Fibroblast of mammary gland (primary cell): ENCODE measurements at regions not wholly inside any gene's neighbourhood (a gene's known extent, or its start where the extent isn't known, plus 50 kb on each side); places are given as distances from the start of the nearest gene placed in this dataset.

Experiments used
- DNase-seq: peaks from one replicate; pipeline ENCODE4 v3.0.0-alpha.2; 2010; ENCODE audit warnings: low read depth
- H3K4me3 ChIP-seq: 2 replicates; pipeline ENCODE4 v1.5.1; 2011; ENCODE audit warnings: low read depth, mild to moderate bottlenecking, low read length, moderate library complexity; ENCODE audit not compliant: control insufficient read depth
- CTCF ChIP-seq: conservative IDR thresholded peaks from 2 replicates; pipeline ENCODE4 v1.5.1; 2011; ENCODE audit warnings: low read depth, low read length, inconsistent platforms; ENCODE audit not compliant: control insufficient read depth, insufficient read depth

GRCh38 chr22:22741843-22742242, 97.4 kb downstream of the GGTLC2 start:
- H3K4me3 ChIP-seq: no peak overlapping the region
- no peak for DNase-seq
- no peak for TF ChIP-seq CTCF

- DNase-seq: no peak
- TF ChIP-seq CTCF: no peak
- no peak overlapping the region for H3K4me3 ChIP-seq
Measured at GRCh38 chr22:22742641-22743040, 98.2 kb downstream of the GGTLC2 start.

- DNase-seq: no peak
- H3K4me3 ChIP-seq: no peak overlapping the region
- no peak for TF ChIP-seq CTCF
Measured at GRCh38 chr22:22743128-22743760, 98.8 kb downstream of the GGTLC2 start.

DNA sequence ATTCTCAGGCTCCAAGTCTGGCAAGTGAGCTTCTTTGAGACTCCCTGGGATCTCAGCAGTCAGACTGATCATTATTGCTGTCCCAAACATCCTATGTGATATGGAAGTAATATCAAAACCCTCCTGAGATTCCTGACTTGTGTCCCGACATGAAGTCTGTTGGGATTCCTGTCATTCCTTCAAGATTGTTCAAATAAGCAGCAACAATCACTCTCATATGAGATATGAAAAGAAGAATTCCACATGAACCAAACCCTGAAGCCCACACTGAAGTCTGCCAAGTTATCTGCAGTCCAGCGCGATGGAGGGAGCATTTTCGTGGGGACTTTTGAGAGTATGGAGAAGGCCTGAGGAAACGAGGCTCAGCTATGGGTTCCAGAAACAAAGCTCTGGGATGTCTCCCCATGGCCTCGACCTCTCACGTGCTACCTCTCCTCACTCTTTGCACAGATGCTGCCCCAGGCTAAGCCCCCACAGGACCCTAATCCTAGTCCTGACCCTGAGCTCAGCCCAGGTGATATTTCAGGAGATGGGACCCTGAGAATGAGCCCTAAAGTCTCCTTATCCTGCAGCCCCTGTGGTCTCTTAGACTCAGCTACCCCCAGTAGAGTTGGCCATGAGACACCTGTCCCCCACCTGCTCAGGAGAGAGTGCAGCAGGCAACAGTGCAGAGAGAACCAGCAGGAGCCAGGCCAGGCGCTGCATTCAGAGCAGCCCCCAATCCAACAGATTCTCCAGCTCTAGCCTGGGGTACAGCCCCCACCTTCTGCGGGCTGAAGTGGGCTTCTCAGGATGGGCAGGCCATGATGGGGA, 100.2 kb downstream of the GGTLC2 start:
- no peak for DNase-seq
- no peak for TF ChIP-seq CTCF
- H3K4me3 ChIP-seq: no peak overlapping the region

GRCh38 chr22:22745225-22746060, 101.0 kb downstream of the GGTLC2 start:
- H3K4me3 ChIP-seq: no peak overlapping the region
- peak; percentile 46 for DNase-seq
- TF ChIP-seq CTCF: peak; percentile 78

DNA sequence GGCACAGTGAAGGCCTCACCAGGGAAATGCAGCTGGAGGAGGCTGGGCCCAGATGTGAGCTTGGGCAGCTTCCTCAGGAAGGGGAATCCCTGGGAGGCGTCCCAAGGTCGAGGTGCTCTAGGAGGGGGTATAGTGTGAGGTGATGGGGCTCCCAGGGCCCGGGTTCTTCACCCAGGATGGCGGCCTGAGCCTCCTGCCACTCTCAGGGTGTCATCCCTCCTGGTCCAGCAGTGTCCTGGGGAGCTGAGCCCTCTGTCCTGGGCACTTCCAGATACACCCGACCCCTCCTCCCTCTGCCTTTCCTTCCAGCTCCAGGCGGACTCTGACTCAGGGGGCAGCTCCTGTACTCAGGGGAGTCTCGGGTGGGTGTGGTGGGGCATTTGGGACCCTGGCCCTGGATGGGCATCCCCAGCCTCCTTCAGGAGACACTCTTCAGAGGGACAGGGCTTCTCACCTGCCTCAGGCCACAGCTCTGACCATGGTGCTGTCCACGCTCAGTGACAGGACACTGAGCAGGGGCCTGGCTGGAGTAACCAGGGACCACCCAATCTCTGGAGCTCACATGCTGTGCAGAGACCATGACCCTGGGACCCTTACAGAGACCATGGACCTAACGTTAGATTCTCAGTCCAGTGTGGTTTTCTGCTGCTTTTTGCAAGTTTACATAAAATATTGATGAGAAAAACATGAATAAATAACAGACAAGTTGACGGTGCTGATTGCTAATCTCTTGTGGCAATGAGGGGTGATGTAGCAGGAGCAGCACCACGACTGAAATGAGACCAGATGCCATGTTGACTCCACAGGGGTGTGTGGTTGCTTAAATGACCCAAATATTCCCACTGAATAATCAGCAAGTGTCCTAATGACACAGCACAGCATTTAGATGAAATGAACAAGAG, 101.9 kb downstream of the GGTLC2 start:
- DNase-seq: no peak
- no peak for TF ChIP-seq CTCF
- no peak overlapping the region for H3K4me3 ChIP-seq
